OCI-LY7 (cell line): ENCODE measurements at regions not wholly inside any gene's neighbourhood (a gene's known extent, or its start where the extent isn't known, plus 50 kb on each side); places are given as distances from the start of the nearest gene placed in this dataset.

Source experiments
- BruUV-seq: library from RNA; stranded (reverse); fragments of 400-500 nt; replicated peaks from 2 replicates; lab custom pipeline; 2021; lab: Mats Ljungman, UMichigan
- CTCF ChIA-PET: fragments of 300-600 bp; sonication (Branson Sonifier 250); formaldehyde crosslinking; loops from one replicate; lab custom pipeline; 2022; ENCODE audit warnings: antibody characterized with exemption; ENCODE audit not compliant: unreplicated experiment; lab: Charles Lee
- POLR2A ChIA-PET: fragments of 300-600 bp; sonication (Branson Sonifier 250); formaldehyde crosslinking; loops from one replicate; lab custom pipeline; 2022; ENCODE audit warnings: antibody characterized with exemption; lab: Charles Lee
- DNase-seq: peaks from one replicate; pipeline ENCODE4 v3.0.0-alpha.2; 2015; ENCODE audit warnings: low spot score
- H2AFZ ChIP-seq: fragments of 200-600 bp; sonication (generic), shearing (Covaris generic); 2 replicates; pipeline ENCODE4 v1.6.1; 2014; ENCODE audit warnings: mild to moderate bottlenecking, antibody characterized with exemption, low read length, moderate library complexity
- H3K27ac ChIP-seq: fragments of 200-600 bp; sonication (generic); 2 replicates; pipeline ENCODE4 v1.5.1; 2014; ENCODE audit warnings: mixed run types, low read depth, mild to moderate bottlenecking, moderate library complexity, low read length, inconsistent platforms; ENCODE audit not compliant: poor library complexity, severe bottlenecking
- H3K36me3 ChIP-seq: fragments of 200-600 bp; sonication (generic); 2 replicates; pipeline ENCODE4 v1.6.1; 2014; ENCODE audit warnings: mild to moderate bottlenecking, antibody characterized with exemption, low read length, moderate library complexity, mixed read lengths; ENCODE audit not compliant: insufficient read depth
- H3K4me1 ChIP-seq: fragments of 200-600 bp; sonication (generic); 2 replicates; pipeline ENCODE4 v1.5.1; 2014; ENCODE audit warnings: mild to moderate bottlenecking, low read length; ENCODE audit not compliant: insufficient read depth, poor library complexity, severe bottlenecking
- H3K4me2 ChIP-seq: fragments of 200-600 bp; sonication (generic); 2 replicates; pipeline ENCODE4 v1.6.1; 2014; ENCODE audit warnings: mild to moderate bottlenecking, low read length
- H3K4me3 ChIP-seq: fragments of 200-600 bp; sonication (generic); 2 replicates; pipeline ENCODE4 v1.5.1; 2014; ENCODE audit warnings: mild to moderate bottlenecking, low read depth, low read length; ENCODE audit not compliant: poor library complexity, severe bottlenecking
- H3K79me2 ChIP-seq: fragments of 200-600 bp; sonication (generic); 2 replicates; pipeline ENCODE4 v1.6.1; 2016; ENCODE audit warnings: low read depth, mild to moderate bottlenecking, low read length, moderate library complexity, mixed read lengths; ENCODE audit not compliant: insufficient read depth
- H3K9me2 ChIP-seq: fragments of 200-600 bp; sonication (generic); 2 replicates; pipeline ENCODE4 v1.6.1; 2016; ENCODE audit warnings: mild to moderate bottlenecking, low read length, mixed read lengths; ENCODE audit not compliant: insufficient read depth
- H3K9me3 ChIP-seq: fragments of 200-600 bp; sonication (generic); 2 replicates; pipeline ENCODE4 v1.6.1; 2014; ENCODE audit warnings: mild to moderate bottlenecking, mixed run types, low read length, mixed read lengths
- H4K20me1 ChIP-seq: fragments of 200-600 bp; sonication (generic); 2 replicates; pipeline ENCODE4 v1.6.1; 2014; ENCODE audit warnings: mild to moderate bottlenecking, antibody characterized with exemption, low read length, moderate library complexity, mixed read lengths; ENCODE audit not compliant: insufficient read depth
- CTCF ChIP-seq: fragments of 200-600 bp; sonication (generic); conservative IDR thresholded peaks from 2 replicates; pipeline ENCODE4 v1.5.1; 2014; ENCODE audit warnings: mild to moderate bottlenecking, antibody characterized with exemption, low read length, moderate library complexity, mixed read lengths
- EZH2phosphoT487 ChIP-seq: fragments of 200-600 bp; sonication (generic); IDR thresholded peaks from 2 replicates; pipeline ENCODE4 v1.6.1; 2018; ENCODE audit warnings: low read depth, borderline replicate concordance, mild to moderate bottlenecking, mixed run types, antibody characterized with exemption, low read length, moderate library complexity, mixed read lengths
- intact Hi-C: fragments of 100-400 bp; cut with micrococcal nuclease; formaldehyde crosslinking; loops from one replicate; pipeline ENCODE4 v1.10.0; 2022; ENCODE audit not compliant: unreplicated experiment

- Histone ChIP-seq H3K36me3 (no peaks in the 10 kb centered on the region), H3K79me2 (no peaks in the 10 kb centered on the region), H3K9me3 (no peaks in the 10 kb centered on the region), H3K4me3 (no peak overlapping the region), H3K27ac (no peak overlapping the region), H4K20me1 (no peaks in the 10 kb centered on the region), H3K4me1 (no peaks in the 10 kb centered on the region), H2AFZ (no peak overlapping the region), H3K9me2 (no peaks in the 10 kb centered on the region), H3K4me2 (no peak overlapping the region)
- ChIA-PET CTCF (no interaction called here), POLR2A (no interaction called here)
- intact Hi-C loops: no loop called here
- DNase-seq: no peak
- BruUV-seq: no TSS peak
- TF ChIP-seq EZH2phosphoT487 (no peak), CTCF (no peak)
These were observed 130.9 kb upstream of the PLEKHA5 start for GRCh38 chr12:18998343-18999261.

- CTCF ChIA-PET: no interaction called here
- no peaks in the 10 kb centered on the region for H3K9me3 ChIP-seq
- no TSS peak for BruUV-seq
These were observed 128.7 kb upstream of the PLEKHA5 start for GRCh38 chr12:19000836-19001235.

More at GRCh38 chr12:19000836-19001235, 128.7 kb upstream of the PLEKHA5 start:
- Histone ChIP-seq H3K4me3 (no peak overlapping the region), H3K4me1 (no peaks in the 10 kb centered on the region), H3K36me3 (no peaks in the 10 kb centered on the region), H3K4me2 (no peak overlapping the region), H2AFZ (no peak overlapping the region), H3K27ac (no peak overlapping the region), H3K9me2 (no peaks in the 10 kb centered on the region), H4K20me1 (no peaks in the 10 kb centered on the region), H3K79me2 (no peaks in the 10 kb centered on the region)
- no peak for DNase-seq
- POLR2A ChIA-PET: interaction anchor here (0.6 to 0.7 kb wide), 2 partner anchors 12 to 14 kb away, joined by 3 to 5 read pairs; no protein-coding TSS in a partner anchor
- intact Hi-C loops: no loop called here
- TF ChIP-seq EZH2phosphoT487 (no peak), CTCF (no peak)
